ENCODE measurements at regions not wholly inside any gene's neighbourhood (a gene's known extent, or its start where the extent isn't known, plus 50 kb on each side); places are given as distances from the start of the nearest gene placed in this dataset.
A peak's percentile ranks its signal among the peaks of the same experiment; 100 is the strongest.

- TF ChIP-seq CTCF (IDR thresholded peaks at IDR 0.05; ENCODE audit: poor library complexity, severe bottlenecking): no peak
- Histone ChIP-seq H3K9me3 (ENCODE audit: severe bottlenecking) (peaks cover 2% of the 10 kb centered on the region), H3K27me3 (ENCODE audit: insufficient read depth, poor library complexity, severe bottlenecking) (no peaks in the 10 kb centered on the region), H3K4me1 (ENCODE audit: insufficient read depth, poor library complexity, severe bottlenecking) (peaks cover 14% of the 10 kb centered on the region), H3K27ac (ENCODE audit: poor library complexity, severe bottlenecking) (no peak overlapping the region), H3K36me3 (ENCODE audit: low read depth) (no peaks in the 10 kb centered on the region), H3K4me3 (ENCODE audit: severe bottlenecking) (no peak overlapping the region)
- DNase-seq (ENCODE audit: low spot score) (no peak), ATAC-seq (ENCODE audit: low read depth) (no peak)
These were observed 1021.6 kb downstream of the GATA3 start for GRCh38 chr10:9076066-9076465.

DNA sequence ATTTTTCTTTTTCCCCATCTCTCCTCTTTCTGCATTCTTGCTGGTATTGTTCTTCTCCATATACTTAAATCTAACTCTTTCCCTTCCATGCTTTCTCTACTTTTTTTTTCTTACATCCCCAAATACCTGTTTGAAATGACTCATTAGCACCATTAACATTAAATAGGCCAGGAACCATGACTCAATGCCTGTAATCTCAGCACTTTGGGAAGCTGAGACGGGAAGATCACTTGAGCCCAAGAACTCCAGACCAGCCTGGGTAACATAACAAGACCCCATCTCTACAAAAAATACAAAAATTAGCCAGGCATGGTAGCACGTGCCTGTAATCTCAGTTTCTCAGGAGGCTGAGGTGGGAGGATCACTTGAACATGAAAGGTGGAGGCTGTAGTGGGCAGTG, 1026.8 kb downstream of the GATA3 start:
- TF ChIP-seq CTCF (IDR thresholded peaks at IDR 0.05; ENCODE audit: poor library complexity, severe bottlenecking): no peak

DNA sequence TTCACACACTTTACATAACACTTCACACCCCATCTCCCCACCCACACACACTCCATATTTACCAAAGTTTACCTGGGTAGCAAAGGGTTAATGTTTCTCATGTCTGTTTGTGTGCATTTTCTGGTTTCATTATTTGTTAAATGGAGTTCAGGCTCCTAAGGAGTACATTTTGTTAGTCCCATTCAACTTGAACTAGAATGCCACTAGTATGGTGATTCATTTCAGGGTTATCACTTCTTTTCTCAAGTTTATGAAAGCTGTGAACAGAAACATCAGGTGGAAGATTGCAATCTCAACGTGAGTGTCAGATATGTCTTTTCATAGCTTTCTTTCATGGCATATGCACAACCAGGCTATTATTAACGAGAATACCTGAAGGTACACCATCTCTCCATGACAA, 1027.5 kb downstream of the GATA3 start:
- ATAC-seq (ENCODE audit: low read depth): no peak
- no peaks in the 10 kb centered on the region for H3K27me3 ChIP-seq (ENCODE audit: insufficient read depth, poor library complexity, severe bottlenecking)
- no peaks in the 10 kb centered on the region for H3K9me3 ChIP-seq (ENCODE audit: severe bottlenecking)
- H3K4me3 ChIP-seq (ENCODE audit: severe bottlenecking): no peak overlapping the region
- H3K36me3 ChIP-seq (ENCODE audit: low read depth): no peaks in the 10 kb centered on the region
- no peak for TF ChIP-seq CTCF (IDR thresholded peaks at IDR 0.05; ENCODE audit: poor library complexity, severe bottlenecking)
- H3K27ac ChIP-seq (ENCODE audit: poor library complexity, severe bottlenecking): no peak overlapping the region
- DNase-seq (ENCODE audit: low spot score): no peak
- H3K4me1 ChIP-seq (ENCODE audit: insufficient read depth, poor library complexity, severe bottlenecking): peaks cover 6% of the 10 kb centered on the region

More for the DNA sequence above, 1026.8 kb downstream of the GATA3 start:
- ATAC-seq (ENCODE audit: low read depth) (peak; percentile 64; the same call in 2 of the 3 replicates), DNase-seq (ENCODE audit: low spot score) (no peak)
- Histone ChIP-seq H3K27me3 (ENCODE audit: insufficient read depth, poor library complexity, severe bottlenecking) (no peaks in the 10 kb centered on the region), H3K4me3 (ENCODE audit: severe bottlenecking) (no peak overlapping the region), H3K9me3 (ENCODE audit: severe bottlenecking) (no peaks in the 10 kb centered on the region), H3K36me3 (ENCODE audit: low read depth) (no peaks in the 10 kb centered on the region), H3K4me1 (ENCODE audit: insufficient read depth, poor library complexity, severe bottlenecking) (peaks cover 6% of the 10 kb centered on the region), H3K27ac (ENCODE audit: poor library complexity, severe bottlenecking) (no peak overlapping the region)

- no peak for TF ChIP-seq CTCF (IDR thresholded peaks at IDR 0.05; ENCODE audit: poor library complexity, severe bottlenecking)
- H3K4me1 ChIP-seq (ENCODE audit: insufficient read depth, poor library complexity, severe bottlenecking): no peaks in the 10 kb centered on the region
- ATAC-seq (ENCODE audit: low read depth) (no peak), DNase-seq (ENCODE audit: low spot score) (no peak)
- no peak overlapping the region for H3K27ac ChIP-seq (ENCODE audit: poor library complexity, severe bottlenecking)
- no peaks in the 10 kb centered on the region for H3K9me3 ChIP-seq (ENCODE audit: severe bottlenecking)
- H3K36me3 ChIP-seq (ENCODE audit: low read depth): no peaks in the 10 kb centered on the region
- no peak overlapping the region for H3K4me3 ChIP-seq (ENCODE audit: severe bottlenecking)
- H3K27me3 ChIP-seq (ENCODE audit: insufficient read depth, poor library complexity, severe bottlenecking): no peaks in the 10 kb centered on the region
These were observed 1037.1 kb downstream of the GATA3 start for GRCh38 chr10:9091530-9092093.

DNA sequence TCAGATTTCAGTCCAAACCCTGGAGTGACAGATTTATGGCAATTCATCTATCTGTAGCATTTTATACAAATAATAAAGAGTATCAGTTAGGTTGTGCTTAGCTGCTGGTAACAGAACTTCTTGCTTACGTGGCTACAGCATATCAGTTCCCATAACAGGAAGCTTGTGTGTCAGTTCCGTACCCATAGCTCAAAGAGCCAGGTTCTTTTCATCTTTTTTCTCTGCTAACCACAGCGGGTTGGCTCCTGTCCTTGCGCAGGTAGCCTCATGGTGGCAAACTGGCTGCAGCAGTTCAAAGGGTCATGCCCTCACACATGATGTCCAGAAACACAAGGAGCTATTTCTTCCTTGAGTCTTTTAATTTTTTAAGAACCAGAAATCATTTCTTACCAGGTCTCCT, 1041.8 kb downstream of the GATA3 start:
- no peaks in the 10 kb centered on the region for H3K4me1 ChIP-seq (ENCODE audit: insufficient read depth, poor library complexity, severe bottlenecking)
- ATAC-seq (ENCODE audit: low read depth): no peak
- no peak for TF ChIP-seq CTCF (IDR thresholded peaks at IDR 0.05; ENCODE audit: poor library complexity, severe bottlenecking)
- H3K27me3 ChIP-seq (ENCODE audit: insufficient read depth, poor library complexity, severe bottlenecking): no peaks in the 10 kb centered on the region
- no peaks in the 10 kb centered on the region for H3K36me3 ChIP-seq (ENCODE audit: low read depth)
- no peak overlapping the region for H3K27ac ChIP-seq (ENCODE audit: poor library complexity, severe bottlenecking)
- DNase-seq (ENCODE audit: low spot score): no peak
- H3K9me3 ChIP-seq (ENCODE audit: severe bottlenecking): no peaks in the 10 kb centered on the region
- no peak overlapping the region for H3K4me3 ChIP-seq (ENCODE audit: severe bottlenecking)

Data from RWPE2 (cell line).